ENCODE measurements at regions not wholly inside any gene's neighbourhood (a gene's known extent, or its start where the extent isn't known, plus 50 kb on each side); places are given as distances from the start of the nearest gene placed in this dataset.

- no peak overlapping the region for H2BK20ac ChIP-seq (ENCODE audit: low read length)
- H2BK15ac ChIP-seq (ENCODE audit: low read length), result no peak overlapping the region
- H3K18ac ChIP-seq (ENCODE audit: extremely low read depth, low read length), result no peak overlapping the region
- H3K4me3 ChIP-seq (ENCODE audit: extremely low read depth in 1 of 4, insufficient read depth in 2 of 4, low read depth in 3 of 4, low read length in 4 of 4), result no peak overlapping the region
- H3K56ac ChIP-seq (replicated peaks; ENCODE audit: insufficient read length, low read depth, low read length), result no peak overlapping the region
- H3K23ac ChIP-seq (ENCODE audit: insufficient read length), result no peak overlapping the region
- no peak overlapping the region for H4K5ac ChIP-seq (ENCODE audit: insufficient read length, low read depth, low read length)
- H2AFZ ChIP-seq (ENCODE audit: low read length), result no peak overlapping the region
- 0 out of 4 replicates have a peak, but pooled peaks cover 0 to 4% of the 10 kb centered on the region in 2 experiments for H3K9me3 ChIP-seq (ENCODE audit: insufficient read depth in 2 of 2, low read depth in 1 of 2, low read length in 1 of 2)
- H4K91ac ChIP-seq (replicated peaks; ENCODE audit: insufficient read length, low read length), result no peak overlapping the region
- H3K4me1 ChIP-seq (replicated peaks in 1 of 4; ENCODE audit: control insufficient read depth in 3 of 4, insufficient read depth in 4 of 4, low read length in 3 of 4), result no peaks in the 10 kb centered on the region
- FAIRE-seq (no peak), DNase-seq (ENCODE audit: low read depth in 1 of 2, low spot score in 2 of 2) (no peak)
- H2BK120ac ChIP-seq (replicated peaks; ENCODE audit: low read depth, low read length), result no peak overlapping the region
- no peak overlapping the region for H3K14ac ChIP-seq (ENCODE audit: insufficient read length)
- no peaks in the 10 kb centered on the region for H3K79me2 ChIP-seq (ENCODE audit: control insufficient read depth in 1 of 2, insufficient read depth in 2 of 2, low read length in 2 of 2)
- H3K27ac ChIP-seq (ENCODE audit: low read depth, low read length), result no peak overlapping the region
- no peaks in the 10 kb centered on the region for H3K79me1 ChIP-seq (ENCODE audit: low read depth, low read length)
- H2BK5ac ChIP-seq (ENCODE audit: low read depth, low read length), result no peak overlapping the region
- H2AK5ac ChIP-seq (ENCODE audit: low read depth, low read length), result no peak overlapping the region
- no peak overlapping the region for H3K4me2 ChIP-seq (ENCODE audit: insufficient read depth in 1 of 2, low read depth in 2 of 2, low read length in 2 of 2)
- no peak overlapping the region for H3K4ac ChIP-seq (replicated peaks; ENCODE audit: insufficient read length, low read depth, low read length)
- H3K23me2 ChIP-seq (ENCODE audit: low read depth, low read length), result no peaks in the 10 kb centered on the region
- H3K9ac ChIP-seq (replicated peaks in 1 of 4; ENCODE audit: extremely low read depth in 1 of 4, low read depth in 3 of 4, low read length in 3 of 4), result no peak overlapping the region
- no peak overlapping the region for H4K8ac ChIP-seq (ENCODE audit: extremely low read depth, insufficient read depth, low read length)
- H3K36me3 ChIP-seq (ENCODE audit: control insufficient read depth in 2 of 4, insufficient read depth in 4 of 4, low read length in 3 of 4), result no peaks in the 10 kb centered on the region
- POLR2A ChIA-PET (ENCODE audit: partially characterized antibody), result no interaction called here
- CTCF ChIA-PET (ENCODE audit: partially characterized antibody), result interaction anchor here (0.6 to 1.6 kb wide), 3 partner anchors 11 to 211 kb away, joined by 3 to 4 read pairs (median 4); no protein-coding TSS in a partner anchor
- no peak overlapping the region for H2BK12ac ChIP-seq (ENCODE audit: low read depth, low read length)
- no peaks in the 10 kb centered on the region for H4K20me1 ChIP-seq (replicated peaks in 1 of 2; ENCODE audit: control insufficient read depth in 1 of 2, insufficient read depth in 2 of 2, low read length in 2 of 2)
- H3K27me3 ChIP-seq (replicated peaks in 1 of 4; ENCODE audit: control insufficient read depth in 3 of 4, extremely low read depth in 1 of 4, insufficient read depth in 3 of 4, low read length in 3 of 4), result no peaks in the 10 kb centered on the region
- TF ChIP-seq KDM4A (IDR thresholded peaks at IDR 0.05; ENCODE audit: low read depth, low read length, severe bottlenecking), result no peak
- TF ChIP-seq RAD21 (IDR thresholded peaks at IDR 0.05 in 1 of 2, conservative IDR thresholded peaks at IDR 0.05 in 1 of 2; ENCODE audit: low read depth in 2 of 2, low read length in 2 of 2), result no peak
- no peak for TF ChIP-seq KDM1A (IDR thresholded peaks at IDR 0.05; ENCODE audit: borderline replicate concordance, low read length)
Observed at GRCh38 chr15:96023081-96023480, 307.4 kb upstream of the NR2F2 start.

All from H1 (cell line).